ENCODE measurements at regions not wholly inside any gene's neighbourhood (a gene's known extent, or its start where the extent isn't known, plus 50 kb on each side); places are given as distances from the start of the nearest gene placed in this dataset.
A peak's percentile ranks its signal among the peaks of the same experiment; 100 is the strongest.

GRCh38 chr5:4384649-4385048 lies 755.5 kb upstream of the ADAMTS16 start:
- no peaks in the 10 kb centered on the region for H3K27me3 ChIP-seq
- H3K36me3 ChIP-seq, result no peaks in the 10 kb centered on the region
- H3K4me3 ChIP-seq, result no peak overlapping the region

GRCh38 chr5:4386152-4386551 lies 754.0 kb upstream of the ADAMTS16 start:
- H3K27ac ChIP-seq, result no peak overlapping the region
- no peak for TF ChIP-seq Cebpa-rat (IDR thresholded peaks at IDR 0.05)
- no peak overlapping the region for H3K9ac ChIP-seq
- H3K9me3 ChIP-seq (replicated peaks in 1 of 11), result peaks cover 0 to 7% (median 0%) of the 10 kb centered on the region in 11 experiments; a peak in 6 of 22 replicates
- no peaks in the 10 kb centered on the region for H3K27me3 ChIP-seq
- no peaks in the 10 kb centered on the region for H3K36me3 ChIP-seq
- H3K4me3 ChIP-seq, result no peak overlapping the region
- H4K20me1 ChIP-seq, result no peaks in the 10 kb centered on the region
- H3K4me1 ChIP-seq, result no peaks in the 10 kb centered on the region
- no peak overlapping the region for H3K4me2 ChIP-seq

More at GRCh38 chr5:4384649-4385048, 755.5 kb upstream of the ADAMTS16 start:
- TF ChIP-seq Cebpa-rat (IDR thresholded peaks at IDR 0.05), result no peak
- Histone ChIP-seq H3K4me1 (no peaks in the 10 kb centered on the region), H3K27ac (no peak overlapping the region), H3K9ac (no peak overlapping the region), H4K20me1 (no peaks in the 10 kb centered on the region), H3K4me2 (no peak overlapping the region), H3K9me3 (replicated peaks in 1 of 11) (no peaks in the 10 kb centered on the region; a peak in 3 of 22 replicates)

GRCh38 chr5:4387290-4387689 lies 752.8 kb upstream of the ADAMTS16 start:
- H3K27ac ChIP-seq, result no peak overlapping the region
- no peak overlapping the region for H3K4me2 ChIP-seq
- H3K4me3 ChIP-seq, result no peak overlapping the region
- H3K36me3 ChIP-seq, result no peaks in the 10 kb centered on the region
- no peak overlapping the region for H3K9ac ChIP-seq
- no peaks in the 10 kb centered on the region for H4K20me1 ChIP-seq
- no peaks in the 10 kb centered on the region for H3K4me1 ChIP-seq
- peaks cover 0 to 7% (median 0%) of the 10 kb centered on the region in 11 experiments; a peak in 6 of 22 replicates for H3K9me3 ChIP-seq (replicated peaks in 1 of 11)
- no peaks in the 10 kb centered on the region for H3K27me3 ChIP-seq
- TF ChIP-seq Cebpa-rat (IDR thresholded peaks at IDR 0.05), result no peak

- H3K9ac ChIP-seq, result no peak overlapping the region
- H3K36me3 ChIP-seq, result no peaks in the 10 kb centered on the region
- H3K4me3 ChIP-seq, result no peak overlapping the region
Measured at GRCh38 chr5:4395752-4396151, 744.4 kb upstream of the ADAMTS16 start.

GRCh38 chr5:4405614-4406219 lies 734.4 kb upstream of the ADAMTS16 start:
- Histone ChIP-seq H3K4me1 (no peaks in the 10 kb centered on the region), H3K27me3 (no peaks in the 10 kb centered on the region)
- TF ChIP-seq Cebpa-rat (IDR thresholded peaks at IDR 0.05), result no peak

More at GRCh38 chr5:4395752-4396151, 744.4 kb upstream of the ADAMTS16 start:
- peaks cover 40 to 62% (median 49%) of the 10 kb centered on the region in 11 experiments for H3K9me3 ChIP-seq (replicated peaks in 1 of 11)
- no peak overlapping the region for H3K4me2 ChIP-seq
- TF ChIP-seq Cebpa-rat (IDR thresholded peaks at IDR 0.05), result no peak
- no peaks in the 10 kb centered on the region for H3K27me3 ChIP-seq
- peaks cover 0 to 10% (median 7%) of the 10 kb centered on the region in 10 experiments; a peak in 8 of 20 replicates for H3K4me1 ChIP-seq
- H4K20me1 ChIP-seq, result no peaks in the 10 kb centered on the region
- H3K27ac ChIP-seq, result no peak overlapping the region

GRCh38 chr5:4410151-4410550 lies 730.0 kb upstream of the ADAMTS16 start:
- no peaks in the 10 kb centered on the region for H3K27me3 ChIP-seq
- H3K4me2 ChIP-seq, result no peak overlapping the region
- no peaks in the 10 kb centered on the region for H3K9me3 ChIP-seq (replicated peaks in 1 of 11)
- no peaks in the 10 kb centered on the region for H3K36me3 ChIP-seq
- H3K9ac ChIP-seq, result no peak overlapping the region
- no peaks in the 10 kb centered on the region for H4K20me1 ChIP-seq
- H3K4me1 ChIP-seq, result no peaks in the 10 kb centered on the region
- TF ChIP-seq Cebpa-rat (IDR thresholded peaks at IDR 0.05), result no peak
- no peak overlapping the region for H3K4me3 ChIP-seq
- H3K27ac ChIP-seq, result no peak overlapping the region

More at GRCh38 chr5:4405614-4406219, 734.4 kb upstream of the ADAMTS16 start:
- Histone ChIP-seq H3K4me3 (no peak overlapping the region), H4K20me1 (no peaks in the 10 kb centered on the region), H3K9ac (no peak overlapping the region), H3K36me3 (no peaks in the 10 kb centered on the region), H3K9me3 (replicated peaks in 1 of 11) (no peaks in the 10 kb centered on the region), H3K4me2 (no peak overlapping the region), H3K27ac (no peak overlapping the region)

GRCh38 chr5:4411664-4412063 lies 728.5 kb upstream of the ADAMTS16 start:
- Histone ChIP-seq H3K27me3 (no peaks in the 10 kb centered on the region), H3K9ac (no peak overlapping the region), H3K36me3 (no peaks in the 10 kb centered on the region), H4K20me1 (no peaks in the 10 kb centered on the region), H3K9me3 (replicated peaks in 1 of 11) (no peaks in the 10 kb centered on the region), H3K4me2 (no peak overlapping the region), H3K4me1 (no peaks in the 10 kb centered on the region), H3K4me3 (no peak overlapping the region), H3K27ac (no peak overlapping the region)
- no peak for TF ChIP-seq Cebpa-rat (IDR thresholded peaks at IDR 0.05)

GRCh38 chr5:4413996-4414395 lies 726.1 kb upstream of the ADAMTS16 start:
- Histone ChIP-seq H3K36me3 (no peaks in the 10 kb centered on the region), H3K4me2 (no peak overlapping the region), H3K27me3 (no peaks in the 10 kb centered on the region), H3K4me1 (peaks cover 0 to 4% (median 0%) of the 10 kb centered on the region in 10 experiments; a peak in 4 of 20 replicates), H3K27ac (no peak overlapping the region), H3K9me3 (replicated peaks in 1 of 11) (no peaks in the 10 kb centered on the region), H3K9ac (no peak overlapping the region), H4K20me1 (no peaks in the 10 kb centered on the region), H3K4me3 (no peak overlapping the region)
- TF ChIP-seq Cebpa-rat (IDR thresholded peaks at IDR 0.05), result no peak

- no peak overlapping the region for H3K27ac ChIP-seq
- H4K20me1 ChIP-seq, result no peaks in the 10 kb centered on the region
- H3K27me3 ChIP-seq, result no peaks in the 10 kb centered on the region
- no peak overlapping the region for H3K4me3 ChIP-seq
- no peak for TF ChIP-seq Cebpa-rat (IDR thresholded peaks at IDR 0.05)
- H3K4me1 ChIP-seq, result peaks cover 0 to 9% (median 4%) of the 10 kb centered on the region in 10 experiments; a peak in 9 of 20 replicates
- H3K4me2 ChIP-seq, result no peak overlapping the region
- H3K9me3 ChIP-seq (replicated peaks in 1 of 11), result no peaks in the 10 kb centered on the region
- H3K9ac ChIP-seq, result no peak overlapping the region
- no peaks in the 10 kb centered on the region for H3K36me3 ChIP-seq
Measured at GRCh38 chr5:4418084-4418483, 722.0 kb upstream of the ADAMTS16 start.

GRCh38 chr5:4419281-4419680 lies 720.8 kb upstream of the ADAMTS16 start:
- no peak for TF ChIP-seq Cebpa-rat (IDR thresholded peaks at IDR 0.05)
- Histone ChIP-seq H3K27ac (no peak overlapping the region), H3K9me3 (replicated peaks in 1 of 11) (no peaks in the 10 kb centered on the region), H3K4me1 (peaks cover 0 to 9% (median 4%) of the 10 kb centered on the region in 10 experiments; a peak in 9 of 20 replicates), H3K27me3 (no peaks in the 10 kb centered on the region), H3K36me3 (no peaks in the 10 kb centered on the region), H3K4me3 (no peak overlapping the region), H3K4me2 (peak overlapping the region in 7 of 11 experiments; percentile 6 to 21 (median 15); a peak in 7 of 22 replicates), H3K9ac (no peak overlapping the region), H4K20me1 (no peaks in the 10 kb centered on the region)

Data from BLaER1 treated with 17β-estradiol and CSF1 and Interleukin-3, amounts not matched to agents 10 nM and 100 nM (cell line).